Prostate gland (tissue), 2 donors: ENCODE measurements at regions not wholly inside any gene's neighbourhood (a gene's known extent, or its start where the extent isn't known, plus 50 kb on each side); places are given as distances from the start of the nearest gene placed in this dataset.

ENCODE experiments used
- CTCF ChIP-seq, 4 experiments: fragments of 200-600 bp in 2 of 4; fragments of 450-650 bp in 2 of 4; sonication (generic) in 2 of 4; IDR thresholded peaks; 1 replicate in 3 of 4; 2 replicates in 1 of 4; pipeline ENCODE4 v1.5.1; 2016 to 2019; ENCODE audit warnings: antibody characterized with exemption in 4 of 4, mild to moderate bottlenecking in 2 of 4, moderate library complexity in 2 of 4
- POLR2A ChIP-seq: fragments of 450-650 bp; IDR thresholded peaks from one replicate; pipeline ENCODE4 v1.6.1; 2016; ENCODE audit warnings: antibody characterized with exemption, mild to moderate bottlenecking
- POLR2AphosphoS5 ChIP-seq: sonication (generic); formaldehyde crosslinking; IDR thresholded peaks from one replicate; pipeline ENCODE4 v1.6.1; 2017; ENCODE audit warnings: antibody characterized with exemption

DNA sequence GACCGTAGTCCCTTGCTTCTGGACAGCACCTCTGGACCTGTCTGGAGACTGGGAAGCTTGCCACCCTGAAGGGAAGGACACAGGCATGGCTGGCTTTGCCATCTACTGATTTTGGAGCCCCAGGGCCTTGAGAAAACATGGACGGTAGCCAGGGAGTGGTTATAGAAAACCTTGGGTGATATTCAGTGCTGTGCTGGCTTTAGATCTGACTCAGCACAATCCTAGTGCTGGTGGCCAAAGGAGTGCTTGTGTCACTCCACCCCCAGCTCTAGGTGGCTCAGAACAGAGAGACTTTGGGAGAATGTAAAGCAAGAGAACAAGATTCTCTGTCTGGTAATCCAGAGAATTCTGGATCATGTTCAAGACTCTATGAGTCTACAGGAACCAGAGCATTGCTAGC, 214.5 kb upstream of the IGF1 start:
- no peak for TF ChIP-seq CTCF (IDR thresholded peaks at IDR 0.05)
- TF ChIP-seq POLR2A: no peak
- no peak for TF ChIP-seq POLR2AphosphoS5
